ENCODE measurements at regions not wholly inside any gene's neighbourhood (a gene's known extent, or its start where the extent isn't known, plus 50 kb on each side); places are given as distances from the start of the nearest gene placed in this dataset.
A peak's percentile ranks its signal among the peaks of the same experiment; 100 is the strongest.
"Not testable (repeated sequence)": the region's sequence is repeated elsewhere in the genome, so short reads cannot be mapped to it uniquely, and the experiment has no call there.

- no peak for DNase-seq (ENCODE audit: low spot score)
These were observed 254.7 kb upstream of the SOX9 start for GRCh38 chr17:71866095-71866494.

- DNase-seq (ENCODE audit: low spot score): no peak
These were observed 251.5 kb upstream of the SOX9 start for GRCh38 chr17:71869293-71869692.

GRCh38 chr17:71869841-71870545 lies 250.8 kb upstream of the SOX9 start:
- DNase-seq (ENCODE audit: low spot score): no peak

GRCh38 chr17:71870546-71870862 lies 250.3 kb upstream of the SOX9 start:
- DNase-seq (ENCODE audit: low spot score): no peak

GRCh38 chr17:71872843-71873485 lies 247.9 kb upstream of the SOX9 start:
- no peak for DNase-seq (ENCODE audit: low spot score)

- not testable (repeated sequence) for DNase-seq (ENCODE audit: low spot score)
These were observed 246.0 kb upstream of the SOX9 start for GRCh38 chr17:71874773-71875172.

- DNase-seq (ENCODE audit: low spot score): no peak
These were observed 242.5 kb upstream of the SOX9 start for GRCh38 chr17:71878271-71878670.

GRCh38 chr17:71878998-71879397 lies 241.8 kb upstream of the SOX9 start:
- no peak for DNase-seq (ENCODE audit: low spot score)

GRCh38 chr17:71881041-71881440 lies 239.8 kb upstream of the SOX9 start:
- no peak for DNase-seq (ENCODE audit: low spot score)

GRCh38 chr17:71881581-71881980 lies 239.2 kb upstream of the SOX9 start:
- DNase-seq (ENCODE audit: low spot score): no peak

GRCh38 chr17:71883258-71883657 lies 237.6 kb upstream of the SOX9 start:
- no peak for DNase-seq (ENCODE audit: low spot score)

GRCh38 chr17:71883845-71884244 lies 237.0 kb upstream of the SOX9 start:
- no peak for DNase-seq (ENCODE audit: low spot score)

- no peak for DNase-seq (ENCODE audit: low spot score)
These were observed 235.2 kb upstream of the SOX9 start for GRCh38 chr17:71885662-71886061.

- no peak for DNase-seq (ENCODE audit: low spot score)
These were observed 221.5 kb upstream of the SOX9 start for GRCh38 chr17:71899317-71899716.

GRCh38 chr17:71900621-71901229 lies 220.1 kb upstream of the SOX9 start:
- DNase-seq (ENCODE audit: low spot score): no peak

- no peak for DNase-seq (ENCODE audit: low spot score)
These were observed 217.8 kb upstream of the SOX9 start for GRCh38 chr17:71902894-71903506.

- no peak for DNase-seq (ENCODE audit: low spot score)
These were observed 215.3 kb upstream of the SOX9 start for GRCh38 chr17:71905376-71906031.

- no peak for DNase-seq (ENCODE audit: low spot score)
These were observed 211.7 kb upstream of the SOX9 start for GRCh38 chr17:71909155-71909554.

GRCh38 chr17:71910002-71910401 lies 210.8 kb upstream of the SOX9 start:
- no peak for DNase-seq (ENCODE audit: low spot score)

GRCh38 chr17:71914042-71914441 lies 206.8 kb upstream of the SOX9 start:
- no peak for DNase-seq (ENCODE audit: low spot score)

GRCh38 chr17:71914812-71915211 lies 206.0 kb upstream of the SOX9 start:
- DNase-seq (ENCODE audit: low spot score): no peak

- no peak for DNase-seq (ENCODE audit: low spot score)
These were observed 203.1 kb upstream of the SOX9 start for GRCh38 chr17:71917715-71918114.

- peak; percentile 16 for DNase-seq (ENCODE audit: low spot score)
These were observed 201.6 kb upstream of the SOX9 start for GRCh38 chr17:71919186-71919585.
